ENCODE measurements at regions not wholly inside any gene's neighbourhood (a gene's known extent, or its start where the extent isn't known, plus 50 kb on each side); places are given as distances from the start of the nearest gene placed in this dataset.

GRCh38 chrX:7447801-7448499, 300.0 kb upstream of the PUDP start:
- no peaks in the 10 kb centered on the region for H3K9me2 ChIP-seq (ENCODE audit: insufficient read depth, low read length)
- H3K27me3 ChIP-seq (ENCODE audit: insufficient read depth, low read depth, low read length), result no peaks in the 10 kb centered on the region
- no peak overlapping the region for H3K4me2 ChIP-seq (ENCODE audit: low read length)
- H3K9ac ChIP-seq (ENCODE audit: low read length), result no peak overlapping the region
- H3K36me3 ChIP-seq (ENCODE audit: insufficient read depth, low read length), result no peaks in the 10 kb centered on the region
- no peaks in the 10 kb centered on the region for H3F3A ChIP-seq (ENCODE audit: insufficient read depth, low read length, poor library complexity, severe bottlenecking)
- H2AFZ ChIP-seq (ENCODE audit: low read depth, low read length), result no peak overlapping the region
- H3K4me3 ChIP-seq (ENCODE audit: low read length), result no peak overlapping the region
- no peaks in the 10 kb centered on the region for H4K20me1 ChIP-seq (ENCODE audit: insufficient read depth)
- H3K79me2 ChIP-seq (replicated peaks; ENCODE audit: insufficient read depth, low read length), result no peaks in the 10 kb centered on the region
- TF ChIP-seq EP300 (conservative IDR thresholded peaks at IDR 0.05; ENCODE audit: poor library complexity, severe bottlenecking), result no peak
- no peak for TF ChIP-seq RAD21 (conservative IDR thresholded peaks at IDR 0.05)
- TF ChIP-seq, protein P1, sequence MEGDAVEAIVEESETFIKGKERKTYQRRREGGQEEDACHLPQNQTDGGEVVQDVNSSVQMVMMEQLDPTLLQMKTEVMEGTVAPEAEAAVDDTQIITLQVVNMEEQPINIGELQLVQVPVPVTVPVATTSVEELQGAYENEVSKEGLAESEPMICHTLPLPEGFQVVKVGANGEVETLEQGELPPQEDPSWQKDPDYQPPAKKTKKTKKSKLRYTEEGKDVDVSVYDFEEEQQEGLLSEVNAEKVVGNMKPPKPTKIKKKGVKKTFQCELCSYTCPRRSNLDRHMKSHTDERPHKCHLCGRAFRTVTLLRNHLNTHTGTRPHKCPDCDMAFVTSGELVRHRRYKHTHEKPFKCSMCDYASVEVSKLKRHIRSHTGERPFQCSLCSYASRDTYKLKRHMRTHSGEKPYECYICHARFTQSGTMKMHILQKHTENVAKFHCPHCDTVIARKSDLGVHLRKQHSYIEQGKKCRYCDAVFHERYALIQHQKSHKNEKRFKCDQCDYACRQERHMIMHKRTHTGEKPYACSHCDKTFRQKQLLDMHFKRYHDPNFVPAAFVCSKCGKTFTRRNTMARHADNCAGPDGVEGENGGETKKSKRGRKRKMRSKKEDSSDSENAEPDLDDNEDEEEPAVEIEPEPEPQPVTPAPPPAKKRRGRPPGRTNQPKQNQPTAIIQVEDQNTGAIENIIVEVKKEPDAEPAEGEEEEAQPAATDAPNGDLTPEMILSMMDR (IDR thresholded peaks at IDR 0.05; ENCODE audit: poor library complexity, severe bottlenecking), result no peak
- no peak for TF ChIP-seq MXI1 (conservative IDR thresholded peaks at IDR 0.05; ENCODE audit: poor library complexity, severe bottlenecking)
- TF ChIP-seq EZH2 (IDR thresholded peaks at IDR 0.05; ENCODE audit: borderline replicate concordance, insufficient read depth, low read length, poor library complexity, severe bottlenecking), result no peak
- TF ChIP-seq TAF1 (IDR thresholded peaks at IDR 0.05; ENCODE audit: low read depth), result no peak
- TF ChIP-seq, protein P2, sequence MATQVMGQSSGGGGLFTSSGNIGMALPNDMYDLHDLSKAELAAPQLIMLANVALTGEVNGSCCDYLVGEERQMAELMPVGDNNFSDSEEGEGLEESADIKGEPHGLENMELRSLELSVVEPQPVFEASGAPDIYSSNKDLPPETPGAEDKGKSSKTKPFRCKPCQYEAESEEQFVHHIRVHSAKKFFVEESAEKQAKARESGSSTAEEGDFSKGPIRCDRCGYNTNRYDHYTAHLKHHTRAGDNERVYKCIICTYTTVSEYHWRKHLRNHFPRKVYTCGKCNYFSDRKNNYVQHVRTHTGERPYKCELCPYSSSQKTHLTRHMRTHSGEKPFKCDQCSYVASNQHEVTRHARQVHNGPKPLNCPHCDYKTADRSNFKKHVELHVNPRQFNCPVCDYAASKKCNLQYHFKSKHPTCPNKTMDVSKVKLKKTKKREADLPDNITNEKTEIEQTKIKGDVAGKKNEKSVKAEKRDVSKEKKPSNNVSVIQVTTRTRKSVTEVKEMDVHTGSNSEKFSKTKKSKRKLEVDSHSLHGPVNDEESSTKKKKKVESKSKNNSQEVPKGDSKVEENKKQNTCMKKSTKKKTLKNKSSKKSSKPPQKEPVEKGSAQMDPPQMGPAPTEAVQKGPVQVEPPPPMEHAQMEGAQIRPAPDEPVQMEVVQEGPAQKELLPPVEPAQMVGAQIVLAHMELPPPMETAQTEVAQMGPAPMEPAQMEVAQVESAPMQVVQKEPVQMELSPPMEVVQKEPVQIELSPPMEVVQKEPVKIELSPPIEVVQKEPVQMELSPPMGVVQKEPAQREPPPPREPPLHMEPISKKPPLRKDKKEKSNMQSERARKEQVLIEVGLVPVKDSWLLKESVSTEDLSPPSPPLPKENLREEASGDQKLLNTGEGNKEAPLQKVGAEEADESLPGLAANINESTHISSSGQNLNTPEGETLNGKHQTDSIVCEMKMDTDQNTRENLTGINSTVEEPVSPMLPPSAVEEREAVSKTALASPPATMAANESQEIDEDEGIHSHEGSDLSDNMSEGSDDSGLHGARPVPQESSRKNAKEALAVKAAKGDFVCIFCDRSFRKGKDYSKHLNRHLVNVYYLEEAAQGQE (IDR thresholded peaks at IDR 0.05; ENCODE audit: borderline replicate concordance), result no peak
- no peak for TF ChIP-seq POLR2AphosphoS5 (IDR thresholded peaks at IDR 0.05)
- no peak for TF ChIP-seq SMC3 (conservative IDR thresholded peaks at IDR 0.05; ENCODE audit: poor library complexity)
- H3K9me3 ChIP-seq (ENCODE audit: low read length), result no peaks in the 10 kb centered on the region
- no peak overlapping the region for H3K27ac ChIP-seq (ENCODE audit: low read length)

GRCh38 chrX:7446815-7447214, 298.9 kb upstream of the PUDP start:
- Histone ChIP-seq H3K79me2 (replicated peaks; ENCODE audit: insufficient read depth, low read length) (no peaks in the 10 kb centered on the region), H3K4me3 (ENCODE audit: low read length) (no peak overlapping the region), H4K20me1 (ENCODE audit: insufficient read depth) (no peaks in the 10 kb centered on the region), H3K9me2 (ENCODE audit: insufficient read depth, low read length) (no peaks in the 10 kb centered on the region), H3K9me3 (ENCODE audit: low read length) (no peaks in the 10 kb centered on the region), H3K27me3 (ENCODE audit: insufficient read depth, low read depth, low read length) (no peaks in the 10 kb centered on the region), H3F3A (ENCODE audit: insufficient read depth, low read length, poor library complexity, severe bottlenecking) (no peaks in the 10 kb centered on the region), H2AFZ (ENCODE audit: low read depth, low read length) (no peak overlapping the region), H3K9ac (ENCODE audit: low read length) (no peak overlapping the region), H3K4me2 (ENCODE audit: low read length) (no peak overlapping the region), H3K36me3 (ENCODE audit: insufficient read depth, low read length) (no peaks in the 10 kb centered on the region), H3K27ac (ENCODE audit: low read length) (no peak overlapping the region)
- TF ChIP-seq POLR2AphosphoS5 (IDR thresholded peaks at IDR 0.05), result no peak
- no peak for TF ChIP-seq EP300 (conservative IDR thresholded peaks at IDR 0.05; ENCODE audit: poor library complexity, severe bottlenecking)
- TF ChIP-seq, protein P2 (IDR thresholded peaks at IDR 0.05; ENCODE audit: borderline replicate concordance), result no peak
- no peak for TF ChIP-seq EZH2 (IDR thresholded peaks at IDR 0.05; ENCODE audit: borderline replicate concordance, insufficient read depth, low read length, poor library complexity, severe bottlenecking)
- no peak for TF ChIP-seq SMC3 (conservative IDR thresholded peaks at IDR 0.05; ENCODE audit: poor library complexity)
- TF ChIP-seq TAF1 (IDR thresholded peaks at IDR 0.05; ENCODE audit: low read depth), result no peak
- TF ChIP-seq MXI1 (conservative IDR thresholded peaks at IDR 0.05; ENCODE audit: poor library complexity, severe bottlenecking), result no peak
- TF ChIP-seq RAD21 (conservative IDR thresholded peaks at IDR 0.05), result no peak
- TF ChIP-seq, protein P1 (IDR thresholded peaks at IDR 0.05; ENCODE audit: poor library complexity, severe bottlenecking), result no peak

Data from neural cell (in vitro differentiated cells).